ENCODE measurements at regions not wholly inside any gene's neighbourhood (a gene's known extent, or its start where the extent isn't known, plus 50 kb on each side); places are given as distances from the start of the nearest gene placed in this dataset.

DNA sequence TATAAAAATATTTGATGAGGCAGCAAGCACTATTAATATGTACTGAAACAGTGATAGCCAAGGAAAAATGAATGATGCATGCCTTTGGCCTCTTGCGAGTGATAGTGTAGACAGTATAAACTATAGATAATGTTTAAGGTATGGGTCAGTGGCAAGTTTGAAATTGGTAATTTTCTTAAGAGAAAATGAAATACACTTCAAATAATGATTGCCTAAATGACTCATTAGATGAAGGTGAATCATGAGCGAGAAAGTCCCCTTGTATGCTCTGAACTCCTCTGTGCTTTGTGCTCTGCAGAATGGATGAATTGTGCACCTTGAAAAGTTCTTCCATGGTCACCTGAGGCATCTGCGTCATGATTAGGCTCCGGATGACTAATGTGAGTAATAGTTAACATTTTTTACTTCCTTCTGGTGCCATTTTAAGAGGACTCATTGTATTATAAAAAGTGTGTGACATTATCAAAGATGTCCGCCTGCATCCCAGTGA is 84.9 kb upstream of the RTL1 start:
- DNase-seq (no peak), ATAC-seq (ENCODE audit: insufficient read depth, low read depth) (no peak)
- no peak overlapping the region for H3K27ac ChIP-seq (ENCODE audit: low read length)
- H3K4me3 ChIP-seq (ENCODE audit: low read depth in 1 of 2, low read length in 2 of 2), result no peak overlapping the region
- TF ChIP-seq, protein P1, sequence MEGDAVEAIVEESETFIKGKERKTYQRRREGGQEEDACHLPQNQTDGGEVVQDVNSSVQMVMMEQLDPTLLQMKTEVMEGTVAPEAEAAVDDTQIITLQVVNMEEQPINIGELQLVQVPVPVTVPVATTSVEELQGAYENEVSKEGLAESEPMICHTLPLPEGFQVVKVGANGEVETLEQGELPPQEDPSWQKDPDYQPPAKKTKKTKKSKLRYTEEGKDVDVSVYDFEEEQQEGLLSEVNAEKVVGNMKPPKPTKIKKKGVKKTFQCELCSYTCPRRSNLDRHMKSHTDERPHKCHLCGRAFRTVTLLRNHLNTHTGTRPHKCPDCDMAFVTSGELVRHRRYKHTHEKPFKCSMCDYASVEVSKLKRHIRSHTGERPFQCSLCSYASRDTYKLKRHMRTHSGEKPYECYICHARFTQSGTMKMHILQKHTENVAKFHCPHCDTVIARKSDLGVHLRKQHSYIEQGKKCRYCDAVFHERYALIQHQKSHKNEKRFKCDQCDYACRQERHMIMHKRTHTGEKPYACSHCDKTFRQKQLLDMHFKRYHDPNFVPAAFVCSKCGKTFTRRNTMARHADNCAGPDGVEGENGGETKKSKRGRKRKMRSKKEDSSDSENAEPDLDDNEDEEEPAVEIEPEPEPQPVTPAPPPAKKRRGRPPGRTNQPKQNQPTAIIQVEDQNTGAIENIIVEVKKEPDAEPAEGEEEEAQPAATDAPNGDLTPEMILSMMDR (IDR thresholded peaks at IDR 0.05; ENCODE audit: borderline replicate concordance, extremely low read depth, low read length, poor library complexity, severe bottlenecking), result no peak
- no peak for TF ChIP-seq EZH2 (IDR thresholded peaks at IDR 0.05; ENCODE audit: borderline replicate concordance, low read depth, low read length, severe bottlenecking)
- peaks cover 2% of the 10 kb centered on the region for H3K27me3 ChIP-seq (ENCODE audit: insufficient read depth, low read length, poor library complexity)
- no peak overlapping the region for H2AFZ ChIP-seq (ENCODE audit: low read depth, low read length)
- no peaks in the 10 kb centered on the region for H3K4me1 ChIP-seq (ENCODE audit: insufficient read depth, low read length)
- H3K9me3 ChIP-seq (ENCODE audit: insufficient read depth, low read length, severe bottlenecking), result no peaks in the 10 kb centered on the region
- no peaks in the 10 kb centered on the region for H4K20me1 ChIP-seq (ENCODE audit: insufficient read depth, low read length)
- no peak overlapping the region for H3K9ac ChIP-seq (ENCODE audit: low read depth, low read length)
- H3K79me2 ChIP-seq (ENCODE audit: insufficient read depth, low read length), result no peaks in the 10 kb centered on the region
- no peak overlapping the region for H3K4me2 ChIP-seq (ENCODE audit: insufficient read depth, low read length)
- H3K36me3 ChIP-seq (ENCODE audit: insufficient read depth, low read length), result no peaks in the 10 kb centered on the region

DNA sequence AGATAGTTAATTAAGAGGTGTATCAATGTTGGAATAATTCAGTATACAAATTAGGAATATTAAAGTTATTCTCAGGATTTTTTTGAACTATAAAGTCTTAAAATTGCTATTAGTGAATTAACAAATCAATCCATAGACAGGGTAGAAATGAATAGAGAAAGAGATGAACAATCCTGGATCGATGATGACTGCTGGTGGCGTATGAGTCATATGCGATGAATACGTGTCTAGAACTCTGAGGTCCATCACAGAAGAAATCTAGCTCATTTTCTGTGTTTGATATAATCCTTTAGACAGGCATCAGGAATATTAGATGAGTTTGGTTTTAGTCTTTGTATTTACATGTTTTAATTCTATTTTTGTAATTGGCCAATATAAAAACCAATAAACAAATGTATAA is 85.4 kb upstream of the RTL1 start:
- Histone ChIP-seq H2AFZ (ENCODE audit: low read depth, low read length) (no peak overlapping the region), H3K4me1 (ENCODE audit: insufficient read depth, low read length) (no peaks in the 10 kb centered on the region), H3K9ac (ENCODE audit: low read depth, low read length) (no peak overlapping the region), H4K20me1 (ENCODE audit: insufficient read depth, low read length) (no peaks in the 10 kb centered on the region), H3K9me3 (ENCODE audit: insufficient read depth, low read length, severe bottlenecking) (no peaks in the 10 kb centered on the region), H3K36me3 (ENCODE audit: insufficient read depth, low read length) (no peaks in the 10 kb centered on the region), H3K27me3 (ENCODE audit: insufficient read depth, low read length, poor library complexity) (peaks cover 2% of the 10 kb centered on the region), H3K27ac (ENCODE audit: low read length) (no peak overlapping the region), H3K4me3 (ENCODE audit: low read depth in 1 of 2, low read length in 2 of 2) (no peak overlapping the region), H3K4me2 (ENCODE audit: insufficient read depth, low read length) (no peak overlapping the region), H3K79me2 (ENCODE audit: insufficient read depth, low read length) (no peaks in the 10 kb centered on the region)
- no peak for DNase-seq
- TF ChIP-seq, protein P1 (IDR thresholded peaks at IDR 0.05; ENCODE audit: borderline replicate concordance, extremely low read depth, low read length, poor library complexity, severe bottlenecking), result no peak
- no peak for TF ChIP-seq EZH2 (IDR thresholded peaks at IDR 0.05; ENCODE audit: borderline replicate concordance, low read depth, low read length, severe bottlenecking)
- no peak for ATAC-seq (ENCODE audit: insufficient read depth, low read depth)

DNA sequence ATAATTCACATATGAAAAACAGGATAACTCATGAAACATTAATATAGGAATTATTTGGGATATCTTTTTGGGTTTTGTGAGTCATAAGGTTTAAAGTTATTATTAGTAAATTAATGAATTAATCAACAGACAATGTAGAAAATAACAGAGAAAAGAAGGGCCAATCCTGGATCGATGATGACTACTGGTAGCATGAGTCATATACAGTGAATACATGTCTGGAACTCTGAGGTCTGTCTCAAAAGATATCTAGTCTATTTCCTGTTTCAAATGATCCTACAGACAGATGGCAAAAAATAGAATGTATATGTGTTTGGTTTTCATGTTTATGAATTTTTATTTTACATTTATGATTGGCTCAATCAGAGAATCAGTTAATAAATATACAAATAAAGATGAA is 86.4 kb upstream of the RTL1 start:
- TF ChIP-seq EZH2 (IDR thresholded peaks at IDR 0.05; ENCODE audit: borderline replicate concordance, low read depth, low read length, severe bottlenecking), result no peak
- TF ChIP-seq, protein P1 (IDR thresholded peaks at IDR 0.05; ENCODE audit: borderline replicate concordance, extremely low read depth, low read length, poor library complexity, severe bottlenecking), result no peak
- Histone ChIP-seq H3K27me3 (ENCODE audit: insufficient read depth, low read length, poor library complexity) (peaks cover 2% of the 10 kb centered on the region), H4K20me1 (ENCODE audit: insufficient read depth, low read length) (no peaks in the 10 kb centered on the region), H3K4me3 (ENCODE audit: low read depth in 1 of 2, low read length in 2 of 2) (no peak overlapping the region), H3K9ac (ENCODE audit: low read depth, low read length) (no peak overlapping the region), H3K27ac (ENCODE audit: low read length) (no peak overlapping the region), H3K36me3 (ENCODE audit: insufficient read depth, low read length) (no peaks in the 10 kb centered on the region), H3K9me3 (ENCODE audit: insufficient read depth, low read length, severe bottlenecking) (no peaks in the 10 kb centered on the region), H3K4me1 (ENCODE audit: insufficient read depth, low read length) (no peaks in the 10 kb centered on the region), H3K79me2 (ENCODE audit: insufficient read depth, low read length) (no peaks in the 10 kb centered on the region), H3K4me2 (ENCODE audit: insufficient read depth, low read length) (no peak overlapping the region), H2AFZ (ENCODE audit: low read depth, low read length) (no peak overlapping the region)
- ATAC-seq (ENCODE audit: insufficient read depth, low read depth), result no peak
- DNase-seq, result no peak

DNA sequence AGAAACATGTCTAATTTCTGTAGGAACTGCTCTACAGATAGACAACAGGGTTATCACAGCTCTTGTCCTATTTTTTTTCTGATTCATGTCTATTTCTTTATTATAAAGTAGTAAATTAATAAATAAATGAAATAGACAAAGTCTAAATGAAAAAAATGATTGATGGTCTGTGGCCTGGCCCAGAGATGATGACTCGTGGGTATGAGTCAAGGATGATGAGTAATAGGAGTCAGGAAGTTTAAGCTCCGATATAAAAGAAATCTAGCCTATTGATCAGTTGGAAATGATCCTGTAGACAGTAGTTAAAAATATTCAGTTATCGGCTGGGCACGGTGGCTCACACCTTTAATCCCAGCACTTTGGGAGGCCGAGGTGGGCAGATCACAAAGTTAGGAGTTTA is 90.6 kb upstream of the RTL1 start:
- H3K9me3 ChIP-seq (ENCODE audit: insufficient read depth, low read length, severe bottlenecking), result no peaks in the 10 kb centered on the region
- H3K4me2 ChIP-seq (ENCODE audit: insufficient read depth, low read length), result no peak overlapping the region
- no peak overlapping the region for H2AFZ ChIP-seq (ENCODE audit: low read depth, low read length)
- no peaks in the 10 kb centered on the region for H3K79me2 ChIP-seq (ENCODE audit: insufficient read depth, low read length)
- H3K9ac ChIP-seq (ENCODE audit: low read depth, low read length), result no peak overlapping the region
- TF ChIP-seq, protein P1 (IDR thresholded peaks at IDR 0.05; ENCODE audit: borderline replicate concordance, extremely low read depth, low read length, poor library complexity, severe bottlenecking), result no peak
- TF ChIP-seq EZH2 (IDR thresholded peaks at IDR 0.05; ENCODE audit: borderline replicate concordance, low read depth, low read length, severe bottlenecking), result no peak
- no peak overlapping the region for H3K27ac ChIP-seq (ENCODE audit: low read length)
- no peak overlapping the region for H3K4me3 ChIP-seq (ENCODE audit: low read depth in 1 of 2, low read length in 2 of 2)
- ATAC-seq (ENCODE audit: insufficient read depth, low read depth), result no peak
- H3K36me3 ChIP-seq (ENCODE audit: insufficient read depth, low read length), result no peaks in the 10 kb centered on the region
- no peaks in the 10 kb centered on the region for H3K4me1 ChIP-seq (ENCODE audit: insufficient read depth, low read length)
- no peaks in the 10 kb centered on the region for H4K20me1 ChIP-seq (ENCODE audit: insufficient read depth, low read length)
- H3K27me3 ChIP-seq (ENCODE audit: insufficient read depth, low read length, poor library complexity), result peaks cover 4% of the 10 kb centered on the region
- no peak for DNase-seq
